ENCODE measurements at regions not wholly inside any gene's neighbourhood (a gene's known extent, or its start where the extent isn't known, plus 50 kb on each side); places are given as distances from the start of the nearest gene placed in this dataset.
"Not testable (repeated sequence)": the region's sequence is repeated elsewhere in the genome, so short reads cannot be mapped to it uniquely, and the experiment has no call there.

- DNase-seq (ENCODE audit: low read depth, low spot score) = no peak
- Histone ChIP-seq H3K36me3 (ENCODE audit: insufficient read depth, low read length) (no peaks in the 10 kb centered on the region), H3K9me3 (ENCODE audit: low read depth, low read length) (no peaks in the 10 kb centered on the region), H3K4me3 (no peak overlapping the region), H3K27ac (no peak overlapping the region), H3K9ac (ENCODE audit: insufficient read length) (no peak overlapping the region)
- TF ChIP-seq FOXP2 (optimal IDR thresholded peaks at IDR 0.05; ENCODE audit: control extremely low read depth, extremely low read length, insufficient read depth) (no peak), EZH2 (IDR thresholded peaks at IDR 0.05) (no peak), POLR2AphosphoS5 (IDR thresholded peaks at IDR 0.05; ENCODE audit: borderline replicate concordance, low read depth, low read length) (no peak)
These were observed 154.9 kb downstream of the FAM174A start for GRCh38 chr5:100690036-100690560.

GRCh38 chr5:100691085-100691484, 155.9 kb downstream of the FAM174A start:
- DNase-seq (ENCODE audit: low read depth, low spot score) = no peak
- no peak overlapping the region for H3K27ac ChIP-seq
- H3K4me3 ChIP-seq = no peak overlapping the region
- H3K9ac ChIP-seq (ENCODE audit: insufficient read length) = no peak overlapping the region
- no peaks in the 10 kb centered on the region for H3K9me3 ChIP-seq (ENCODE audit: low read depth, low read length)
- no peaks in the 10 kb centered on the region for H3K36me3 ChIP-seq (ENCODE audit: insufficient read depth, low read length)
- no peak for TF ChIP-seq FOXP2 (optimal IDR thresholded peaks at IDR 0.05; ENCODE audit: control extremely low read depth, extremely low read length, insufficient read depth)
- TF ChIP-seq POLR2AphosphoS5 (IDR thresholded peaks at IDR 0.05; ENCODE audit: borderline replicate concordance, low read depth, low read length) = no peak
- TF ChIP-seq EZH2 (IDR thresholded peaks at IDR 0.05) = no peak

GRCh38 chr5:100691548-100691947, 156.4 kb downstream of the FAM174A start:
- Histone ChIP-seq H3K36me3 (ENCODE audit: insufficient read depth, low read length) (no peaks in the 10 kb centered on the region), H3K4me3 (no peak overlapping the region), H3K27ac (no peak overlapping the region), H3K9me3 (ENCODE audit: low read depth, low read length) (no peaks in the 10 kb centered on the region), H3K9ac (ENCODE audit: insufficient read length) (no peak overlapping the region)
- DNase-seq (ENCODE audit: low read depth, low spot score) = no peak
- TF ChIP-seq FOXP2 (optimal IDR thresholded peaks at IDR 0.05; ENCODE audit: control extremely low read depth, extremely low read length, insufficient read depth) (no peak), POLR2AphosphoS5 (IDR thresholded peaks at IDR 0.05; ENCODE audit: borderline replicate concordance, low read depth, low read length) (no peak), EZH2 (IDR thresholded peaks at IDR 0.05) (no peak)

- no peak for DNase-seq (ENCODE audit: low read depth, low spot score)
- Histone ChIP-seq H3K36me3 (ENCODE audit: insufficient read depth, low read length) (no peaks in the 10 kb centered on the region), H3K9ac (ENCODE audit: insufficient read length) (no peak overlapping the region), H3K27ac (no peak overlapping the region), H3K9me3 (ENCODE audit: low read depth, low read length) (no peaks in the 10 kb centered on the region), H3K4me3 (no peak overlapping the region)
- TF ChIP-seq EZH2 (IDR thresholded peaks at IDR 0.05) (no peak), FOXP2 (optimal IDR thresholded peaks at IDR 0.05; ENCODE audit: control extremely low read depth, extremely low read length, insufficient read depth) (no peak), POLR2AphosphoS5 (IDR thresholded peaks at IDR 0.05; ENCODE audit: borderline replicate concordance, low read depth, low read length) (no peak)
These were observed 158.3 kb downstream of the FAM174A start for GRCh38 chr5:100693481-100693880.

GRCh38 chr5:100694100-100694499, 158.9 kb downstream of the FAM174A start:
- no peak overlapping the region for H3K27ac ChIP-seq
- no peak overlapping the region for H3K9ac ChIP-seq (ENCODE audit: insufficient read length)
- TF ChIP-seq EZH2 (IDR thresholded peaks at IDR 0.05) = no peak
- TF ChIP-seq FOXP2 (optimal IDR thresholded peaks at IDR 0.05; ENCODE audit: control extremely low read depth, extremely low read length, insufficient read depth) = no peak
- TF ChIP-seq POLR2AphosphoS5 (IDR thresholded peaks at IDR 0.05; ENCODE audit: borderline replicate concordance, low read depth, low read length) = no peak
- H3K4me3 ChIP-seq = no peak overlapping the region
- H3K9me3 ChIP-seq (ENCODE audit: low read depth, low read length) = no peaks in the 10 kb centered on the region
- H3K36me3 ChIP-seq (ENCODE audit: insufficient read depth, low read length) = no peaks in the 10 kb centered on the region
- DNase-seq (ENCODE audit: low read depth, low spot score) = no peak

- no peak overlapping the region for H3K9ac ChIP-seq (ENCODE audit: insufficient read length)
- no peak overlapping the region for H3K27ac ChIP-seq
- H3K4me3 ChIP-seq = no peak overlapping the region
- DNase-seq (ENCODE audit: low read depth, low spot score) = no peak
- no peaks in the 10 kb centered on the region for H3K9me3 ChIP-seq (ENCODE audit: low read depth, low read length)
- TF ChIP-seq FOXP2 (optimal IDR thresholded peaks at IDR 0.05; ENCODE audit: control extremely low read depth, extremely low read length, insufficient read depth) (no peak), POLR2AphosphoS5 (IDR thresholded peaks at IDR 0.05; ENCODE audit: borderline replicate concordance, low read depth, low read length) (no peak)
- no peaks in the 10 kb centered on the region for H3K36me3 ChIP-seq (ENCODE audit: insufficient read depth, low read length)
These were observed 162.8 kb downstream of the FAM174A start for GRCh38 chr5:100697970-100698369.

- Histone ChIP-seq H3K9ac (ENCODE audit: insufficient read length) (no peak overlapping the region), H3K36me3 (ENCODE audit: insufficient read depth, low read length) (no peaks in the 10 kb centered on the region), H3K9me3 (ENCODE audit: low read depth, low read length) (no peaks in the 10 kb centered on the region), H3K27ac (no peak overlapping the region), H3K4me3 (no peak overlapping the region)
- TF ChIP-seq POLR2AphosphoS5 (IDR thresholded peaks at IDR 0.05; ENCODE audit: borderline replicate concordance, low read depth, low read length) = no peak
- TF ChIP-seq EZH2 (IDR thresholded peaks at IDR 0.05) = no peak
- no peak for TF ChIP-seq FOXP2 (optimal IDR thresholded peaks at IDR 0.05; ENCODE audit: control extremely low read depth, extremely low read length, insufficient read depth)
- peak; percentile 40 for DNase-seq (ENCODE audit: low read depth, low spot score)
These were observed 171.6 kb downstream of the FAM174A start for GRCh38 chr5:100706776-100707175.

DNA sequence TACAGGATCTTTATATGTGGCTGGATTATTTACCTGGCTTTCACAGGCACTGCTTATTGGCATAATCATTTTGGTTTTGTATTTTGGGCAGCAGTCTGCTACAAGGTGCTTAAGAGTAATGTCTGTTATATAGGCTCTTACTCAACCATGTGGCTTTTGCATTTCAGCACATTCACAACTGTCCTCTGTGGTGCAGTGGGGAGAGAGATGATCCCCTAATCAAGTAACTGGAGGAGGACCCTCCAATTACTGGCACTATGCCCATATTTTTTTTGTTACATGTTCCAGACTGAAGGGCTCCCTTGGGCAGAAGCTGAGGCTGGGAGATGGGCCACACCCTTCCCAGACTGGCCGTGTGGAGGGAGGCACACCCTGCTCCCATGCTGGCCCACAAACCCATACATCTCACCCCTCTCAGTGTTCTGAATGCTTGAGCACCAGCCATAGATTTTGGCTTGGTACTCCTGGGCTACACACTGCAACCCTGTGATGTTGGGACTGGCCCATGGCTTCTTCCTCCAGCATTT, 173.5 kb downstream of the FAM174A start:
- no peak overlapping the region for H3K9ac ChIP-seq (ENCODE audit: insufficient read length)
- H3K9me3 ChIP-seq (ENCODE audit: low read depth, low read length) = no peaks in the 10 kb centered on the region
- no peak overlapping the region for H3K27ac ChIP-seq
- DNase-seq (ENCODE audit: low read depth, low spot score) = no peak
- TF ChIP-seq FOXP2 (optimal IDR thresholded peaks at IDR 0.05; ENCODE audit: control extremely low read depth, extremely low read length, insufficient read depth) = no peak
- no peak for TF ChIP-seq POLR2AphosphoS5 (IDR thresholded peaks at IDR 0.05; ENCODE audit: borderline replicate concordance, low read depth, low read length)
- TF ChIP-seq EZH2 (IDR thresholded peaks at IDR 0.05) = no peak
- H3K4me3 ChIP-seq = no peak overlapping the region
- H3K36me3 ChIP-seq (ENCODE audit: insufficient read depth, low read length) = no peaks in the 10 kb centered on the region

- TF ChIP-seq FOXP2 (optimal IDR thresholded peaks at IDR 0.05; ENCODE audit: control extremely low read depth, extremely low read length, insufficient read depth) (no peak), POLR2AphosphoS5 (IDR thresholded peaks at IDR 0.05; ENCODE audit: borderline replicate concordance, low read depth, low read length) (no peak), EZH2 (IDR thresholded peaks at IDR 0.05) (no peak)
- H3K36me3 ChIP-seq (ENCODE audit: insufficient read depth, low read length) = no peaks in the 10 kb centered on the region
- H3K9me3 ChIP-seq (ENCODE audit: low read depth, low read length) = no peaks in the 10 kb centered on the region
- no peak overlapping the region for H3K27ac ChIP-seq
- H3K4me3 ChIP-seq = no peak overlapping the region
- H3K9ac ChIP-seq (ENCODE audit: insufficient read length) = no peak overlapping the region
- DNase-seq (ENCODE audit: low read depth, low spot score) = no peak
These were observed 174.6 kb downstream of the FAM174A start for GRCh38 chr5:100709771-100710170.

DNA sequence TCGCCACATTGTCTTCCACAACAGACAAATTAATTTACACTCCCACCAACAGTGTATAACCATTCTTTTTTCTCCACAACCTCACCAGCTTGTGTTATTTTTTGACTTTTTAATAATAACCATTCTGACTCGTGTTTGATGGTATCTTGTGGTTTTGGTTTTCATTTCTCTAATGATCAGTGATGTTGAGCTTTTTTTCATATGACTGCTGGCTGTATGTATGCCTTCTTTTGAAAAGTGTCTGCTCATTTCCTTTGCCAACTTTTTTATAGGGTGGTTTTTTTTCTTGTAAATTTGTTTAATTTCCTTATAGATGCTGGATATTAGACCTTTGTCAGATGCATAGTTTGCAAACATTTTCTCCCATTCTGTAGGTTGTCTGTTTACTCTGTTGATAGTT, 179.6 kb downstream of the FAM174A start:
- not testable (repeated sequence) for H3K9ac ChIP-seq (ENCODE audit: insufficient read length); H3K27ac ChIP-seq; DNase-seq (ENCODE audit: low read depth, low spot score); H3K4me3 ChIP-seq; H3K9me3 ChIP-seq (ENCODE audit: low read depth, low read length); H3K36me3 ChIP-seq (ENCODE audit: insufficient read depth, low read length)

Data from SK-N-MC (cell line).